HG03139 (cell line): ENCODE measurements at regions not wholly inside any gene's neighbourhood (a gene's known extent, or its start where the extent isn't known, plus 50 kb on each side); places are given as distances from the start of the nearest gene placed in this dataset.

Source experiments
- ATAC-seq: cut with Tn5 transposase; IDR thresholded peaks from one replicate; pipeline ENCODE4 v1.9.1; 2021; ENCODE audit not compliant: unreplicated experiment

DNA sequence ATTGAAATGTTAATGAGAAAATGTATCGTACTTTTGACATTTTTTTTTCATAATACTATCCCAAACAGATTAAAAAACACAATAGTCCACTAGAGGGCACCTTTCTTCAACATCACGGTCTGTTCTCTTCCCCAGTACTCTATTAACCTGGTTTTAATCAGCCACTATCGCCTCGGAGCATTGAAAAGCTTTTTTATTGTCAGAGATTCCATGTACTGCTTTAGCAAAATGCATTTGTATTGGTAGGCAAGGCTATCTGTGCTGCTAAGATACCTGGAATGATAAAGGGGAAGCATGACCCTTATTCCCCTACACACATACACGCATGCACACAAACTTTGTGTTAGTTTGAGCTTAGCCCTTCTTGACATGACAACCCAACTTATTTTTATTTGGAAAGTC lies 160.1 kb upstream of the IL12A start:
- no peak for ATAC-seq

DNA sequence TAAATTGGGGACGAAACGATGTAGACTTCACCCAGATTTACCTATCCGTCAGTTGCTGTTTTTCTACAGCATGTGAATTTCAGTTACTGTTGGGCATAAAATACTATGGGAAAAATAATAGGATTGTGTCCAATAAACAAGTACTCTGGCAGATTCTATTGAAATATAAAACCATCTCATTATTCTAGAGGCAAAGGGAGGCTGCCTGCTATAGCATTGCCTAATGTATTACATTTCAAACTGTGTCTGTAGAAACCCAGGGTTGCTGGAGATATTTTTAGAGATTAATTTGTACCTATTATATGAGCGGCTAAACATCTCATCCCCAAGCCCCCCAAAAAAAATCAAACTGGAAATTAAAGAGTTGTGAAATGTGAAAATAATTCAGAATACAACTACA lies 159.6 kb upstream of the IL12A start:
- no peak for ATAC-seq

DNA sequence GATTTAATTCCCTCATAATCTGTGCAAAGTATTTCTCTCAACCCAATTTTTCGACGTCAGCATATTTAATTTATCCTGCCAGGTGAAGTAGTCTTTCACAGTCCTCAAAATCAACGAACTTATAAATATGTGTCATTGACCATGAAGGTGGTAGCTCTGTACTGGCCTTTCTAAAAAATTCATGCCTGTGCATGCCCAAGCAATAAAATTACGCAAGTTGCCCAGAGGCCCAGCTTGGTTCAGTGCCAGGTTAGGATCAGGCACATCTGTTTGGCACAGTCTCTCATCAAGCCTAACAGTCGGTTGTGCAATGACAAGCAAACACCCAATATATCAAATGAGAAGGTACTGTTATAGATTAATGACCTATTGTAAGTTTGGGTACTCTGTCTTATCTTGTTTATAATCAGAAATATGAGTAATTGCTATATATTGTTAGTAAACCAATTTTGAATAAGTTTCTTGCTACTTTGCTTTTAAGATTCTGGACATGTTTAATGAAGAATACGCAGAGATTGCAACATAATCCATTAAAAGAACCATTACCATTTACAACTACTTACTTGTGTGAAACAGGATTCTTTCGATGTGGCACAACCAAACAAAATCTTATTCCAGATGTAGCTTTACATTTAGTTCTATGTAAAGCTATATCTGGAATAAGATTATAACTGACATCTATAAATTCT lies 159.0 kb upstream of the IL12A start:
- no peak for ATAC-seq

DNA sequence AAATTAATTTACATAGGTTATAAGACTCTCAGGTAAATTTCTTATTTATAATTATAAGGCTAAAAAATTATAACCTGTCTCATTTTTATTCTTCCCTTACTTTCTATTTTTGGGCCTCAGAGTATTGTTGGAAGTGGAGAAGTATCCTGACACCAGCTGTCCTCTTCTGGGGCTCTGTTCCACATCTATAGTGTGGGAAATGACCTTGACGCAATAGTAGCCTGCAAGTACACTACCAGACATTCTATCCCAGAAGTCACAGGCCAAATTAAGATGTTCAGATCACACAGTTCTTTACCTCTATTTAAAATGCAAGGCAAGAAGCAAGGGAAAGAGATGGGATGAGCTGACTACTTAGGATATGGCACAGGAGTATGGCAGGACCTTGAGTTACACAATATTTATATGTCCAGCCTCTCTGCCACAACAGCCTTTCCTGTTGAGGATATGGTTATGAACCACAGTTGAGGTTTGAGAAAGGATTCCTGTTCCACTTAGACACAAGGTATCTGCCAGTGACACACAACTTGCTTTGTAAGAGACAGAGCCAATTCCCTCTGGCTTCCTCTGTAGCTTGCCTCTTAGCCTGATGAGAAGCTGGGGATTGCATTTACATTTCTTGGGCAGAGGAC lies 158.0 kb upstream of the IL12A start:
- no peak for ATAC-seq

DNA sequence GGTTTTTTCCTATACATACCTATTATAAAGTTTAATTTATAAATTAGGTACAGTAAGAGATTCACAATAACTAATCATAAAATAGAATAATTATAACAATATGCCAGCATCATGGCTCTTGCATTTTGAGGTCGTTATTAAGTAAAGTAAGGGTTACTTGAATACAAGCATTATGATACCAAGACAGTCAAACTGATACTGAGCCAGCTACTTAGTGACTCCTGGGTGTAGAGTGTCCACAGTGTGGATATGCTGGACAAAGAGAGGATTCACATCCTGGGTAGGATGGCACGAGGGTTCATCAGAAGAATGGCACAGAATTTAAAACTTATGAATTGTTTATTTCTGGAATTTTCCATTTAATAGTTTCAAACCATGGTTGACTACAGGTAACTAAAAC lies 157.2 kb upstream of the IL12A start:
- ATAC-seq: no peak

DNA sequence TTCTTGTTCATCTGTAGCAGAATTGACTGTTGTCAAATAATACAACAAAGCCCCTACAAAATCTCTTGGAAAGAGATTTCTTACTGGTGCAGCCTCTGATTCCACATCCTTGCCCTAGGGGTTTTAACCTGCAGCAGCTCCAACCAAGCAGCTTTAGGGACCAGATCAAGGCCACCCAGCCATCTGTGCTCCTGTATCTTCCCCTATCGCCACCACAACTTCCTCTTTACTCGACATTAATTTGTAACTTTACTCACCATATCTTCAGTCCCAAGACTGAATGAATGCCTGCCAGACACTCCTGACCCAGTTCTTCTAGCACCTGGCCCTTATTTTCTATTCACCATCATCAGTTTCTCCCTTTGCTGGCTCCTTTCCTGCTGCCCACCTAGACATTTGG lies 156.6 kb upstream of the IL12A start:
- peak; percentile 97 for ATAC-seq

DNA sequence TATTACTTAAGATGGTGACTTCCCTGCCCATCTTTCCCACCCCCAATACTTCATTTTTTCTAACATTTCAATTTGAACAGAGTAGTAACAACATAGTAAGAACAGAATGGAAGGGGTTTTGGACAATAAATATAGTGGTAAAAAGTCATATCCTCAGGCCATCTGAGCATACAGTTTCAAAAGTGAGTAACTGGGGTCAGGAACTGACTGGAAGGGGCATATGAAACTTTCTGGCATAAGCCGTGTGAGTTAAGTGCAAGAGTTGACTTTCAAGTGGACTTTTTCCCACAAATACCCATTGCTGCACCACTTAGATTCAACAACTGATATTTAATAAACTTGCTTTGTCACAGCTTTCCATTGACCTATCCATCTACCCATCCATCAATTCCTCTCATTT lies 153.5 kb upstream of the IL12A start:
- no peak for ATAC-seq

DNA sequence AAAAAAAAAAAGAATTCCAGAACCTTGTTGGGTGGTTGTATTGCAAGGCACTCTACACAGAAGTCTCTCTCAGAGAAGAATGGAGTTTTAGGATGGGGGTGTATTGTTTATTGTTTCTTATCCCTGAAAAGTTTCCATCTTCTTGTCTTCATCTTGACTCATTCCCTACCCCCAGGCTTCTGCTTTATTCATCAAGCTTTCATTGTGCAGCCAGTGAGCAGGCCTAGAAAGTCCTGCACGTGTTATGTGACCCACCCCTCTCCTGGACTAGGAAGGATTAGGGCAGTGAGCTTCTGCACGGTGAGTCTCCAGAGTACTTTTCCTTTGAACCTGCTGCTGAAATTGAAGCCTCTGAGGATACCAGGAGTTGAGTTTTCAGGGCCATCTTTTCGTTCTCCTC lies 150.9 kb upstream of the IL12A start:
- ATAC-seq: no peak

DNA sequence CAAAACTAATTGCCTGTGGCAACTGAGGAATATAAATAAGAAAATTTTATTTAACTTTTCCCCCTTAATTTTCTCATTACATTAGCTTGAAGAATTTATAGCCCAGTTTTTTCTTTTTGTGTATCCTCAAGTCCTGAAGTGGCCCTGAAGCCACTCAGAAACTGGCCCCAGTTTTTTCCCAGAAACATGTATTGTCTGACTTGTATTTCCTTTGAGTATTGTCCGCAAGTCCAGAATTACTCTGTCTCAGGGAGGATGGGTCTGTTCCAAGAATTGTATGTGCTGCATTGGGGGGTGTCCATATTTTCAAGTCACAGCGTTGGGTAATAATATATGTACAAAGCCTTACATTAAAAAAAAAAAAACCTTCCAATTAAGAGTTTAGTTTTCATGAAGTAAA lies 149.7 kb upstream of the IL12A start:
- ATAC-seq: no peak

DNA sequence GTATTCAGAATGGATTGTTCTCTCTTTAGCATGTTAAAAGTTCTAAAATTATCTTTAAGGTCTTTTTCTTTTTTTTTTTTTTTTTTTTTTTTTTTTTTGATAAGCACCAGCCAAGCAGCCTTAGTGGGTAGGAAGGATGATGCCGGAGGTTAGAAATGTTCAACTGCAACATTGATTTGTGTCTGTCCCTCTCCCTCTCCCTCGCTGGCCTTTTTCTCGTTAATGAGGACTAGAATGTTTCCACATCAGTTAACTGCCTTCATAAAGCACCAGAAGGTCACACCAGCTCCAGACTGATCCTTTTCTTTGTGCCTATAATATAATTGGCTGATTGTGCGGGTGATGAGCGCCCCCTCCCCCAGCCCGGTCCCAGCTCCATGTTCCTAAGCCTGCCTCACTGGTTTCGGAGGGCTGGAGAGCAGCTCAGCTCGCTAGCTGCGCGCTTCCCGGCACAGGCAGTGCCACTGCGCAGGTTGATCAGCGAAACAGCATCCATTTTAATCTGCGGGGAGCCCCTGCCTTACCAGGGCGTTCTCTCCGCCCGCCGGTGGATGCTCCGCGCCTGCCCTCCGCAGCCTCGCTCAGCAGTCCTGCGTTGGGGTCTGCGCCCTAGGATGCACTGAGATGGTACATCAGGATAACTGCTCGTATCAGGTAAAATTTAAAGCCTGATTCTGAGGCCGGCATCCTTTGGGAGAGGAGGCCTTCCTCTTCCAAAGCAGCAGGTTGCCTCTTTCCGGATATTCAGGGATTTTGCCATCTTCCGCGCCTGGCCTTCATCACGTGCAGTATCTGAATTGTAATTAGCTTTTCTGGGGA lies 148.9 kb upstream of the IL12A start, which contains the start of gene SCHIP1:
TSS of gene SCHIP1 (plus strand) at position 301 of the 819 bp plus-strand sequence.
- ATAC-seq: peak; percentile 45

DNA sequence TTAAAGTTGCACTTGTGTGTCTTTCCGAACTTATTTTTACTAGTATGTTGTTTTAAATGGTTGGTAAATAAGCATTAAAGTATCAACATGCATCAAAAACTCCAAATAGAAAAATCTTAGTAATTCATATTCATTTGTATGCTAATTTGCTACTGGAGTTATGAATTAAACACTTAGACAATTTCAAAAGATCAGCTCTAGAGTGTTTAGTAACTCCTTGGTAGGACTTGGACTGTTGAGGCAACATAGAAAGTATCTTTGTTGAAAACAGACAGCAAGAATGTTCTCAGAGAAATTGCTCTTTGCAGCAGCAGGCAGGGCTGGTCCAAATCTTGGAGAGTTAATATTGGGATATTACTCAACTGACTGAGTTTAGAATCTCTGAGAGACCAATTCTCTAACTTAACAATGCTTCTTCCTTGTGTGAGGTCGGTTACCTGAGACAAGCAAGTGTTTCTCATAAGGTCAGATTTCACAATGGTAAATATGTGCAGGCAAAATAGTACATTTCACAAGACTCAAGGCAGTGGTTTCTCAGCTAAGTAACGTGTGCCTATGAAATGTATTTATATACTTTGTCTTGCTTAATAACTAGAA lies 147.8 kb upstream of the IL12A start:
- ATAC-seq: no peak

DNA sequence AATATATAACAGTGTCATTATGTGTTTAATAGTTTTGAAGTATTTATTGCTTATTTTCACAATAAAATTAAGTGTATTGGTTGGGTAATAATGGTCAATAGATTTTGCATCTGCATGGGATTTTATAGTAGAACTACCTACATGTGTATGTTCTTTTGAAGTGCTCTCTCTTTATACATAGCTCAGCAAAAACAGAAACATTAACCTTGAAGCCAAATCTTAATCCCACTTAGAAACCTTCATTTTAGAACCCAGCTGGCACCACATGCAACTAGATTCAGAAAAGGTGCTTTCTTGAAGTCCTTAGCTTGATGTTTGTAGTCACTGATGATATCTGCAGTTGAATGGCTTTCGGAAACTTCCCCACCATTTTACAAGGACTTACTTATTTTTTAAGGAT lies 146.9 kb upstream of the IL12A start:
- ATAC-seq: no peak

DNA sequence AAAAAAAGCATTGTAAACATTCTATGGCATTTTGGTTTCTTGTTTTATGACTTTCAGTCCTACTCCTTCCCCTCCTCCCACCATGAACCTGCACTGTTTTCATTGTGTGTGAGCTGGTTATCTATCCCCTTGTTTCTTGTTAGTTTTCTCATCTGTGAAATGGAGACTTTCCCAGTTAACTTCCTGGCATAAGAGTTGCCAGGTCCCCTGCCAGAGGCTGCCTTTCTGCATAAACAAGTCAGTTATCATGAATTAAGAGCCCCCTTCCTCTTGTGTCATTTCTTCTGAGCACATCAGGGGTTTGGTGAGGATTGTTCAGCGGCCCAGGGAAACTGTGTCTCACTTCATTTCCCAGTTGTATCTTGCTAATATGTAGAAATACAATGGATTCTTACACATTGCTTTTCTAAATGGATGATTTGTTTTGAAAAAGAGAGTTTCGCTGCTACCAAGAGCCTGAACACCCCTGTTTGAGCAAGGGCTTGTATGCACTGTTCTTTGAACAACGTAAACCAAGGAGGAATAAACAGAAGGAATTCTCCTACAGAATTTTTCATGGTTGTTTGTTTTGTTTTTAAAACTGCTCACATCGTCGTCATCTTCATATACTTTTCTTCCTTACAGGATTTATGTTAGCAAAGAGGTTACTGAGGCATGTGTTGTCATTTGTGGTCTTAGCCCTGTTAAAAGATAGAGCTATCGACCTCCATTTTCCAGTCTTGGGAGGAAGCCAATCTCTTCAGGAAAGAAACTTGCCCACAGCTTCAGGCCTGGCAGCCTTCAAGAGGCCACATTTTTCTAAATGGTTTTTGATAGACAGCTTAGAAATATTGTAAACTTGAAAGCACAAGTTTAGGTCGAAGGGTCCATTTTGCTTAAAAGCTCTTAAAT lies 144.6 kb upstream of the IL12A start:
- ATAC-seq: no peak

DNA sequence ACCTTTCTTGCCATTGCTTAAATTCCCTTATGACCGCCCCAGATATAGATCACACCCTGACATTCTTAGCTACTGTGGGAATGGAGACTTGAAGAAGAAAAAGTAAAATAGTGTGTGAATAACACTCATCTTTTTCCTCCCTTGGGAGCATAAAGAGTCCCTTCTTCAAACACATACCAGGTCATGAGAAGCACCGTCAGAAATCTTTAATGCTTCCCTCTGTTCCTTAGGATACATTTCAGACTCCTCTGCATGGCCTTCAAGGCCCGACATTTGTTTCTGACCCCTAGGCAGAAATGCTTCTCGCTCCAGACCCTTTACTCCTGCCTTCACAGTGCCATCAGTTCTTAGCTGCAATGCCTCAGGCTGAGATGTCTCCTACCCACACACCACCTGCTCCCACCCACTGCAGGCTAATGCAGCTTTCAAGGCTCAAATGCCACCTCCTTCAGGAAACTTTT lies 143.8 kb upstream of the IL12A start:
- ATAC-seq: no peak

DNA sequence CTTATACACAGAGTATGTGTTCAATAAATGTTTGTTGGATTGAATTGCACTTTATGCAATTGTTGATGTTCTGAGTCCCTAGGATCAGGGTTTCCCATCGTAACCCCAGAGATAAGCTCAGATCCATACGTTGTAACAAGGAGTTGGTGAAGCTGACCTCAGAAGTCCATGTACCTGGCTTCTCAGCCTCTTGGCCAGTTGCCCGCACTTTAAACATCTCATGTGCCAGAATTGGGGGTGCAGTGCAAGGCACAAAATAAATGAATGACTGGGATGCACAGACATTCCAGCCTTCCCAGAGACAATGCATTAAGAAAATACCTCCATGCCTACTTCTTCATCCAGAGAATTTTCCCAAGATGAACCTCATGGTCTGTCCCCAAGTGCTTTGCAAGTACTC lies 142.9 kb upstream of the IL12A start:
- no peak for ATAC-seq

DNA sequence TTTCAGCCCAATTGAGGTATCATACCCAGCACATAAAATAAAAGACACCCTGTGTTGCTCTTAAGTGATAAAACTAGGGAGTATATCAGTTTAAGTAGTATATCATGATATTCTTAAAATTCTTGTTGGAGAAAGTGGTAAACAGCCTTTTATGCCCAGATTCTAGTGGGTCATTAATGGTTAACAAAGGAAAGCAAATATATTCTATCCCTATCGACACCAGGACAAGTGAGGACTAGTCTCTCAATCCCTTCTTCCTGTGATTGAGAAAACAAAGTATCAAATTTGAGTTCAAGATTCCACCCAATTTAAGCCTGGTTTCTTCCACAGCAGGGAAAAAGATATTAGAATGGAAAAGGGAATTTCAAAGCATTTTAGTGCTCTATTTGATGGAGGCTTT lies 142.4 kb upstream of the IL12A start:
- ATAC-seq: no peak

DNA sequence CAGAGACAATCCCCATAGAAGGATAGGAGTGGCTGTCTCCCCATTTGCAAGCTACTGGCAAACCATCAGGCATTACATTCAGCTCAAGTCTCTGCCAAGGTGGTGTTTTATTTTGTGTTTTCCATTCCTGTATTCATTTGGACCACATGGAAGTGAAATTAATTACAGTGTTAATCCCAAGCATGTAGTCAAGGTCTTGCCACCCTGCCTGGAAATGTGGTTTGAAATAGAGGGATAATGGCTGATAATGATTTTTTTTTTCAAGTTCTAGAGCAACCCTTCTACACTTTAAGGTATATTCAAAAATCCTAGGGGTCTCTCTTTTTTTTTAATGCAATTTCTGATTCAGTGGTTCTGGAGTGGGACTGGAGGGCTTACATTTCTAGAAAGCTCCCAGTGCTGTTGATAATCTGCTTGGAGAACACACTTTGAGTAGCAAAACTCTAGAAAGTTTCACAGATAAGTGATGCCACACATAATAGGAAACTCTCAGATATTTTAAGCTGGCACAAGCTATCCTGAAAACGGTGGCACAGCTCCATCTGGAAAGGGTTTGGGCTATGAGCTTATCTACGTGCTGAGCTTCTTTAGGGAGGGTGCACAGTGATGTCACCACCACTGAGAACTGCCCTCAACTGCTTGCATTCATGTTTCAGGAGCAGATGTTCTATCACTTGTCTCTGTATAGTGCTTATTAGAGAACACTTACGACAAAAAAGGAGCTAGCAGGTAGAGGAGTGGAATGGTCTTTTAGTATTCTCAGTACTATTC lies 140.1 kb upstream of the IL12A start:
- ATAC-seq: no peak

DNA sequence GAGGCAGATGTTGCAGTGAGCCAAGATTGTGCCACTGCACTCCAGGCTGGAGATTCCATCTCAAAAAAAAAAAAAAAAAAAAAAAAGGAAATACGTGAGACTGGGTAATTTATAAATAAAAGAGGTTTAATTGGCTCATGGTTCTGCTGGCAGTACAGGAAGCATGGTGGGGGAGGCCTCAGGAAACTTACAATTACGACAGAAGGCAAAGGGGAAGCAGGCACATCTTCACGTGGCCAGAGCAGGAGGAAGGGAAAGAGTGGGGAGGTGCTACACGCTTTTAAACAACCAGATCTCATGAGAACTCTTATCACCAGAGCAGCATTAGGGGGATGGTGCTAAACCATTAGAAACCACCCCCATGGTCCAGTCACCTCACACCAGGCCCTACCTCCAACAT lies 138.2 kb upstream of the IL12A start:
- ATAC-seq: no peak

DNA sequence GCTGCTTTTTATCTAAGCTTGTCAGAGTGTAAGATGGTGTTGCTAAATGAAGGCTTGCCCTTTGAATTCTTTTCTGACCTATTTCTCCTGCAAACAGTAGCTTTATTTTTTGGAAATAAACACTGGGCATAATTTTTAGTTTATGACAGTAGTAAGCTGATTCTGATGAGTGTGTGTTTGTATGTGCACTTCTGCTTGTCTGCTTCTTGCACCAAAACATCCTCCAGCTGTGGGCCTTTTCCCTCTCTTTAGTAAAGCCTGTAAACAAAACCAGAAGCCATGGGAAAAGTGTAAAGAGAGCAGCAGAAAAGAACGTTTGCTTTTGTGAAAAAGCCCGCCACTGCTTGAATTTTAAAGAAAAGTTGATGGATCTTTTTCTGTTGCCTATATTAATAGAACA lies 136.4 kb upstream of the IL12A start:
- no peak for ATAC-seq
